GM18873 (cell line): ENCODE measurements at regions not wholly inside any gene's neighbourhood (a gene's known extent, or its start where the extent isn't known, plus 50 kb on each side); places are given as distances from the start of the nearest gene placed in this dataset.

Source experiments
- ATAC-seq: cut with Tn5 transposase; IDR thresholded peaks from one replicate; pipeline ENCODE4 v1.9.1; 2021; ENCODE audit warnings: mild to moderate bottlenecking, moderate library complexity, moderate number of reproducible peaks; ENCODE audit not compliant: unreplicated experiment, low FRiP score

- no peak for ATAC-seq
Measured at GRCh38 chr7:47221826-47222225, 360.1 kb downstream of the TNS3 start.

DNA sequence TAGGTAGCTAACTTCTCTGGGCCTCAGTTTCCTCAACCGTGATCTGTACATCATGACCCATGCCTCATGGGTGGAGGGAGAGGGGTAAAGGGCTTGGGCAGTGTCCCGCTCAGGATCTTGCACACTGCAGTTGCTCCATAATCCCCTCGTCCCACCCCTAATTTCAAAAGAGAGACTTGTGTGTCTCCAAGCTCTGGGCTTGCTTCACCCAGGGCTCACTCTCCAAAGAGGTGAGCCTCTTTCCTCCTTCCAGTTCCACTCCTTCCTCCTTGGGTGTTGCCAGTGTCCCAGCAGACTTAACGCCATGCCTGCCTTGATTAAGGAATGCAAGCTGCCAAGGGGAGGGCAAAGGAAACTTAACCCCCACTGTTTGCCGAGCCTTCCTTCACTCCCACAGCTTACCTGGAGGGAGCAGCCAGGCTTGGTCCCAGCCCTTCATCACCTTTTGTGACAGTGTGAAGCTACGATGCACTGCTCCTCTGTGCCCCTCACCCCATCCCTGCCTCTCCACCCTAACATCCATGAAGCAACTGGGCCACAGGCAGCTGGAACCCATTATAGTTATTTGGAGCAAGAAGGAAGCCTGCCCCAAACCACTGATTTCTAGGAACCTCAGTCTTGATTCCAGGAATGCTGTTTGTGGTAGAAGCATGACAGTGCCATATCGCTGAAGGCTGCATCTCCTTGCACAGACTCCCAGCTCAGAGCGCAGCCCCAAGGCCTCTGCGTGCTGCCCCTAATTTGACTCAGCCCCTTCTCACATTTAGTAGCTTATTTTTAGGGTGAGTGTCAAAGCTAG is 363.3 kb downstream of the TNS3 start:
- no peak for ATAC-seq

GRCh38 chr7:47217570-47218360 is 364.1 kb downstream of the TNS3 start:
- no peak for ATAC-seq

DNA sequence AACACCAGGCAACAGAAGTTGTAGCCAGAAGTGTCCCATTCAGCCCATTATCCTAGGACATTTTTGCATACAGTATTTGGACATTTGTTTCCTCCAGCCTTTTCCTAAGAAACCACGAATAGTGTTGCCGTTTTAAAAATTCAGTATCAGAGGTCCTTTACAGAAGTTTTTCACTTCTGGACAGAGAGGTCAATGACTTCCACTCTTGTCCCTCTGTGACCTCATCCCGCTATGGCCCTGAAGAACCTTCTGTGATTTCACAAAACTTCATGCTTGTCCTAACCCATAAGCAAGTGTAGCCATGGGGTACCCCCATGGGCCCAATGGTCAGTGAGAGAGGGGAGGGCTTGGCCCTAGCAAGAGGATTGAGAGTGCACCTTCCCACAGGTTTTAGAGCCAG is 364.8 kb downstream of the TNS3 start:
- ATAC-seq: no peak

- ATAC-seq: no peak
Measured at GRCh38 chr7:47216439-47216838, 365.5 kb downstream of the TNS3 start.

DNA sequence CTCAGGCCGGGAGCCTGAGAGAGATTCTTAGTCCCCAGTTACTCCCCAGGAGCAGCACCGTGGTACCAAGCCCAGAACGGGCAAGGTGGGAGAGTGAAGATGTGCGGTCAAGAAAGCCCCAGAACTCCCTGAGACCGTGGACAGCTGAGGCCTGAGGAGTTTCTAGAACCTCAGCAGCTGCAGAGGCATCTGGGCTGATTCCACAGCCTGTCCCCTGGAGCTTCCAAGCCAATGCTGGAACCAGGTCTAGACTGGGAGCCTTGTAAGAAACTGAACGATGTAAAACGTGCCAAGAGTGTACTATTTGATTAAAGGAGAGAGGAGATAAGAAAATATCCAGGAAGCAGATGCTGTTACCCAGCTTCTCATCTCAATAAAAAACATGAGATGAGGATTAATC is 366.3 kb downstream of the TNS3 start:
- no peak for ATAC-seq

DNA sequence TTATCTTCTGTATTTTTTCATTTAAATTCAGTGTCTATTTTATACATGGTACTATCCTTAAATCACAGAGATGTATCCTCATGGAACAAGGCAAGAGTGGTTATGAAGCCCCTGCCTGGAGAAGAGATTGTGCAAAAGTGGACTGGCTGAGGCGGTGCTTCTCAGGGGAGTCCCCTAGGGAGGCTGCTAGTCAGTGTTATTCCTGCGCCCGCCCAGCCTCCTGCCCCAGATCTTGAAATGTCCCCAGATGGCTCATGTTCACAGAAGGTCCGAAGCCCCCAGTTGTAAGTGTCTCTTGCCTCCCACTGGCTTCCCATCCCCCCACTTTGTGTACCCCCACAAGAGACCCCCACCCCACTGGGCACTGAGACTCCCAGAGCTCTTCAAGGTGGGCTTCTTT is 366.9 kb downstream of the TNS3 start:
- no peak for ATAC-seq

DNA sequence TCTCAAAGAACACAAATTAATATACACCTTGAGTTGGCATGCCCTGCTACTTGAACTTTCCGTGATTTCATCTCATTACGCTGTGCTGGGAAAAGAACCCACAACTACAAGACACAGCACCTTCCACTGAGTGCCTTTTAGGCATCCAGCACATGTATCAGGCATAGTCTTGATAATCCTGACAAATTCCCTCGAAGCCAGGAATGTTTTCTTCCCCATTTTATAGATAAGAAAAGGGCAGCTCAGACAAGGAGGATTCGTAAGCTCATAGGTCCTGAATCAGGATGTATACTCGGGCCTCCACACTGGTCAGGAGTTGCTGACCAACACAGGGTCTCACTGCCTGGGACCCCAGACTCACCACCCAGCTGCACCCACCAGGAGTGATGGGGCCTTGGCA is 368.6 kb downstream of the TNS3 start:
- ATAC-seq: no peak

GRCh38 chr7:47211519-47211973 is 370.4 kb downstream of the TNS3 start:
- ATAC-seq: no peak

GRCh38 chr7:47210281-47210854 is 371.5 kb downstream of the TNS3 start:
- no peak for ATAC-seq

DNA sequence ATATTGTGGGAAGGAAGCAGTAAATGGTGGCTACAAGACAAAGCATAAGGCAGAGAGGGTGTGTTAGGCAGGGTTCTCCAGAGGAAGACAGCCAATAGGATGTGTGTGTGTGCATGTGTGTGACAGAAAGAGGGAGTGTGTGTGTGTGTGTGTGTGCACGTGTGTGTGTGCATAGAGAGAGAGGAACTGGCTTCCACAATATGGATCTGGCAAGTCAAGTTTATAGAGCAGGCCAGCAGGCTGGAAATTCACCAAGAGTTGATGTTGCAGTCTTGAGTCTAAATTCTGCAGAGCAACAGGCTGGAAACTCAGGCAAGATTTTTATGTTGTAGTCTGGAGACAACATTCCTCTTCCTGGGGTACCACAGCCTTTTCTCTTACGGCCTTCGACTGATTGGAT is 374.0 kb downstream of the TNS3 start:
- no peak for ATAC-seq

GRCh38 chr7:47204709-47205108 is 377.2 kb downstream of the TNS3 start:
- no peak for ATAC-seq

DNA sequence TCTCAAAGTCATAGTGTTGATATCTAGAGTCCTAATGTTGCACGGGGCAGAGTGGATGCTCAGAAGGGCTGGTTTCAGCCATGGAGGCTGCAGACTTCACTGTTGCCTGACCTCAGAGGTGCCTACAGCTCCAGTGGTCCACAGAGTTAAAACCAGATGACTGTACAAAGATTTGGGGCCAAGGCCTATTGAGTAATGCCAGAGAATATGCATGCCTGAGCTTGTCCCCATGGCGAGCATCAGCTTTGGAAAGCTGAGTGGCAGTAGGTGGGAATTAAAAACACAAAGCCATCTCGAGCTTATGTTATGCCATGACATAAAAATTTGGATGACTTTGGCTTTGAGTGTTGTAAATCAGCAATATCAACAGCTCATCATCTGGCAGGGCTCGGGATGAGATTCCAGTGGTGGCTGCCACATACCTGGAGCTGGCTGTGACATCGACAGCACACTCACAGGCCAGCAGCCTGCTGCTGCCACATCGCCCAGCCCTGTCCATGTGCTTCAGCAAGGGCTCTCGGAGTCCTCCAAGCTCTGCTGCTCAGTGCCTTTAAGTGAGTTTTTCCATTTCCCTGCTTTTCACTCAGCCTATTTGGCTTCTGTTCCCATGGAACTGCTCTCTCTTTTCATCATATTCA is 379.6 kb downstream of the TNS3 start:
- ATAC-seq: no peak

- ATAC-seq: no peak
Measured at GRCh38 chr7:47198159-47198558, 383.8 kb downstream of the TNS3 start.

- ATAC-seq: no peak
Measured at GRCh38 chr7:47197486-47197885, 384.4 kb downstream of the TNS3 start.

DNA sequence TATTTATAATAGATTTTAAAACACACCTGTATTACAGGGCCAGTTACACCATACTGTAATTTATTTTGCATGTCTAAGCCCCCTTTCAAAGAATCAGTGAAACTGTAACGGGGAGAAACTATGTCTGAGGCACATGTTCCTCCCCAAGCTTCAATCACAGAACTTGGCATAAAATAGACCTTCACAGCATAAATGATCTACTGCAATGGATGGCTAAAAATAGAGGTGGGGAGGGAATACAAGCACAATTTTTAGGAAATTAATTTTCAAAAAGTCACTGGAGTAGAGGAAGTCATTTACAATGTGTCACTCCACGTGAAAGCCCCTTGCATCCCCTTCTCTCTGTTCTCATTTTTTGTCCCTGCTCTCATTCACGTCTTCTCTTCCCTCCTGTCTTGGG is 385.2 kb downstream of the TNS3 start:
- ATAC-seq: no peak

GRCh38 chr7:47196106-47196645 is 385.7 kb downstream of the TNS3 start:
- ATAC-seq: no peak

GRCh38 chr7:47195641-47196040 is 386.3 kb downstream of the TNS3 start:
- ATAC-seq: no peak

- ATAC-seq: no peak
Measured at GRCh38 chr7:47194516-47195057, 387.3 kb downstream of the TNS3 start.

DNA sequence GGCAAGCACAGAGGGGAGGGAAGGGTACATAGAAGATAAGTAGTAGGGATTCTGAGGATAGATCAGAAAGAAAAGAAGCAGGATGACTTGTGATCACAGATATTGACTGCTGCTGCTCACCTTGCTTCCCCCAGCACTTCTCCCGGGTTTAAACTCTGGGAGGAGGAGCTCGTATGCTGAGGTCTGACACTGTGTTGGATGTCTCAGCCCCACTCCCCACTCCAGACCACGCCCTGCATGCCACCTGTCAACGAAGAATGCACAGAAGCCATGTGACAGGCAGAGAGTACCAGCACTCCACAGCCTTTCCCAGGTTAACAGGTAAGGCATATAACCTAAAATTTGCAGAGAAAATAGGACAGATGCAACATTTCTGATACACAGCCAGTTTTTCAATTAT is 388.9 kb downstream of the TNS3 start:
- no peak for ATAC-seq
